Psoas muscle (tissue), 7 donors: ENCODE measurements at regions not wholly inside any gene's neighbourhood (a gene's known extent, or its start where the extent isn't known, plus 50 kb on each side); places are given as distances from the start of the nearest gene placed in this dataset.

Experiments used
- ATAC-seq, 4 donors: fragments of 200-7000 bp; cut with Tn5 transposase; one replicate each; pipeline ENCODE4 v1.9.1; 2020; ENCODE audit warnings: moderate library complexity in 3 of 4, mild to moderate bottlenecking in 2 of 4
- DNase-seq, 2 donors: peaks; one replicate each; pipeline ENCODE4 v3.0.0-alpha.2; 2020
- H3K27ac ChIP-seq: fragments of 200-600 bp; one replicate; pipeline ENCODE4 v1.8.0; 2022
- H3K27me3 ChIP-seq, 3 donors: fragments of 200-600 bp in 1 of 3; one replicate each; pipeline versions ENCODE4 v1.6.1 to v1.8.0; 2013 to 2022; ENCODE audit warnings: low read length in 2 of 3, mild to moderate bottlenecking in 2 of 3, moderate library complexity in 1 of 3; ENCODE audit not compliant: insufficient read depth in 3 of 3
- H3K36me3 ChIP-seq, 2 donors: fragments of 200-600 bp in 1 of 2; one replicate each; pipeline versions ENCODE4 v1.6.1 to v1.8.0; 2013 to 2022; ENCODE audit warnings: low read depth in 1 of 2, mild to moderate bottlenecking in 1 of 2, moderate library complexity in 1 of 2; ENCODE audit not compliant: insufficient read depth in 1 of 2
- H3K4me1 ChIP-seq: fragments of 200-600 bp; one replicate; pipeline ENCODE4 v1.8.0; 2022
- H3K4me3 ChIP-seq: fragments of 200-600 bp; one replicate; pipeline ENCODE4 v1.8.0; 2022; ENCODE audit warnings: mild to moderate bottlenecking
- H3K9me3 ChIP-seq: fragments of 200-600 bp; one replicate; pipeline ENCODE4 v1.8.0; 2022
- CTCF ChIP-seq: fragments of 200-600 bp; IDR thresholded peaks from one replicate; pipeline ENCODE4 v1.8.0; 2022; ENCODE audit warnings: antibody characterized with exemption
- WGBS, 3 donors: extraction: QIAGEN DNeasy Blood & Tissue Kit; methylation state at CpG; one replicate each; pipeline versions ENCODE4 v1.1.6 to v1.1.7; 2013; 5-methylcytosine and 5-hydroxymethylcytosine counted together
- intact Hi-C, 2 donors: fragments of 100-400 bp; cut with DNase I; formaldehyde crosslinking; loops; one replicate each; pipeline versions ENCODE4 v1.11.0 to v1.14.2; 2022
- donor health status: healthy with polysubstance abuse.
- donor health status: DM: no; HTN: no; CAD: no; lungs with moderate emphysema.
- donor health status: Bipolar disorder and iron deficiency.
- donor health status: healthy.
- donor health status: DM: yes; HTN: yes; CAD: no.
- donor health status: DM: no; HTN: no; CAD: no.
- donor health status: DM: yes; HTN: yes; CAD: no.

GRCh38 chr12:9346866-9347327 lies 138.7 kb upstream of the PZP start:
- intact Hi-C loops: no loop called here
- no peak for TF ChIP-seq CTCF
- Histone ChIP-seq H3K4me1 (no peaks in the 10 kb centered on the region), H3K36me3 (no peaks in the 10 kb centered on the region), H3K27me3 (no peaks in the 10 kb centered on the region), H3K9me3 (no peaks in the 10 kb centered on the region), H3K4me3 (no peak overlapping the region), H3K27ac (no peak overlapping the region)
- DNase-seq (no peak), ATAC-seq (no peak)
- 51 to 57% (median 54%) methylated on average over 5 of the region's 5 CpGs for WGBS, 3 donors

GRCh38 chr12:9345171-9345570 lies 137.0 kb upstream of the PZP start:
- no peaks in the 10 kb centered on the region for H3K27me3 ChIP-seq
- ATAC-seq: no peak
- no peak overlapping the region for H3K4me3 ChIP-seq
- DNase-seq: no peak
- TF ChIP-seq CTCF: no peak
- no peaks in the 10 kb centered on the region for H3K36me3 ChIP-seq
- no peak overlapping the region for H3K27ac ChIP-seq
- intact Hi-C loops: no loop called here
- H3K9me3 ChIP-seq: no peaks in the 10 kb centered on the region
- H3K4me1 ChIP-seq: no peaks in the 10 kb centered on the region

- Histone ChIP-seq H3K4me3 (no peak overlapping the region), H3K9me3 (no peaks in the 10 kb centered on the region), H3K27ac (no peak overlapping the region), H3K36me3 (no peaks in the 10 kb centered on the region), H3K4me1 (no peaks in the 10 kb centered on the region), H3K27me3 (no peaks in the 10 kb centered on the region)
- no peak for DNase-seq
- WGBS, 3 donors: 17 to 29% (median 27%) methylated on average over 2 of the region's 2 CpGs
- ATAC-seq: no peak
- no peak for TF ChIP-seq CTCF
- intact Hi-C loops: no loop called here
These were observed 136.3 kb upstream of the PZP start for GRCh38 chr12:9344541-9344940.

- Histone ChIP-seq H3K4me3 (no peak overlapping the region), H3K36me3 (no peaks in the 10 kb centered on the region), H3K9me3 (no peaks in the 10 kb centered on the region), H3K27ac (no peak overlapping the region), H3K27me3 (no peaks in the 10 kb centered on the region), H3K4me1 (no peaks in the 10 kb centered on the region)
- TF ChIP-seq CTCF: no peak
- intact Hi-C loops: no loop called here
- DNase-seq (no peak), ATAC-seq (no peak)
- 38 to 49% (median 44%) methylated on average over 3 of the region's 3 CpGs for WGBS, 3 donors
These were observed 135.5 kb upstream of the PZP start for GRCh38 chr12:9343731-9344130.

- no peaks in the 10 kb centered on the region for H3K9me3 ChIP-seq
- H3K36me3 ChIP-seq: no peaks in the 10 kb centered on the region
- H3K4me1 ChIP-seq: no peaks in the 10 kb centered on the region
- no peak for TF ChIP-seq CTCF
- no peak for ATAC-seq
- intact Hi-C loops: no loop called here
- no peak for DNase-seq
- no peak overlapping the region for H3K27ac ChIP-seq
- 78 to 85% (median 81%) methylated on average over 3 of the region's 3 CpGs for WGBS, 3 donors
- no peaks in the 10 kb centered on the region for H3K27me3 ChIP-seq
- H3K4me3 ChIP-seq: no peak overlapping the region
These were observed 134.6 kb upstream of the PZP start for GRCh38 chr12:9342614-9343353.
